ENCODE measurements at regions not wholly inside any gene's neighbourhood (a gene's known extent, or its start where the extent isn't known, plus 50 kb on each side); places are given as distances from the start of the nearest gene placed in this dataset.

DNA sequence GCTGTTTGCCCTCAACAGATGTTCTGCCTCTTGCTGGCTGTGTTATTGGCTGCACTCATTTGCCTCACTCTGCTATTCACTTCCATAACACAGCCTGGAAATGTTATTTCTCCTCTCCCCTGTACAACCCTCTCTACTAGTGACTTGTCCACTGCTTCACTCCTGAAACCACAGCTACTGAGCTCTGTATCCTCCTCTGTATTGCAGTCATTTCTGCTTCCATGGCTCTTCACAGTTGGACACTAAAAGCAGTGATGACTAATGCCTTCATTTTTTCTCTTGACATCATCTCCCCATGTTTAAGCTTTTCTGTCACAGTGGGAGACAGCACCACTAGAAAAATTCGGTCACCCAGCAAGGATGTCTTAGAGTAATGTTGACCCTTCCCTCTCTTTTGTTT, 123.0 kb upstream of the PPP1R2C start:
- Mint-ChIP-seq H3K27ac (no peak overlapping the region), H3K27me3 (no peaks in the 10 kb centered on the region), H3K36me3 (ENCODE audit: insufficient read depth) (no peaks in the 10 kb centered on the region), H3K9me3 (ENCODE audit: low read depth) (no peaks in the 10 kb centered on the region), H3K4me1 (ENCODE audit: low read depth) (peaks cover 5% of the 10 kb centered on the region), H3K4me3 (ENCODE audit: low read depth) (no peak overlapping the region)
- TF ChIP-seq, protein P1, sequence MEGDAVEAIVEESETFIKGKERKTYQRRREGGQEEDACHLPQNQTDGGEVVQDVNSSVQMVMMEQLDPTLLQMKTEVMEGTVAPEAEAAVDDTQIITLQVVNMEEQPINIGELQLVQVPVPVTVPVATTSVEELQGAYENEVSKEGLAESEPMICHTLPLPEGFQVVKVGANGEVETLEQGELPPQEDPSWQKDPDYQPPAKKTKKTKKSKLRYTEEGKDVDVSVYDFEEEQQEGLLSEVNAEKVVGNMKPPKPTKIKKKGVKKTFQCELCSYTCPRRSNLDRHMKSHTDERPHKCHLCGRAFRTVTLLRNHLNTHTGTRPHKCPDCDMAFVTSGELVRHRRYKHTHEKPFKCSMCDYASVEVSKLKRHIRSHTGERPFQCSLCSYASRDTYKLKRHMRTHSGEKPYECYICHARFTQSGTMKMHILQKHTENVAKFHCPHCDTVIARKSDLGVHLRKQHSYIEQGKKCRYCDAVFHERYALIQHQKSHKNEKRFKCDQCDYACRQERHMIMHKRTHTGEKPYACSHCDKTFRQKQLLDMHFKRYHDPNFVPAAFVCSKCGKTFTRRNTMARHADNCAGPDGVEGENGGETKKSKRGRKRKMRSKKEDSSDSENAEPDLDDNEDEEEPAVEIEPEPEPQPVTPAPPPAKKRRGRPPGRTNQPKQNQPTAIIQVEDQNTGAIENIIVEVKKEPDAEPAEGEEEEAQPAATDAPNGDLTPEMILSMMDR (IDR thresholded peaks at IDR 0.05; ENCODE audit: unreplicated experiment): no peak
- DNase-seq (ENCODE audit: low spot score, unreplicated experiment): no peak

DNA sequence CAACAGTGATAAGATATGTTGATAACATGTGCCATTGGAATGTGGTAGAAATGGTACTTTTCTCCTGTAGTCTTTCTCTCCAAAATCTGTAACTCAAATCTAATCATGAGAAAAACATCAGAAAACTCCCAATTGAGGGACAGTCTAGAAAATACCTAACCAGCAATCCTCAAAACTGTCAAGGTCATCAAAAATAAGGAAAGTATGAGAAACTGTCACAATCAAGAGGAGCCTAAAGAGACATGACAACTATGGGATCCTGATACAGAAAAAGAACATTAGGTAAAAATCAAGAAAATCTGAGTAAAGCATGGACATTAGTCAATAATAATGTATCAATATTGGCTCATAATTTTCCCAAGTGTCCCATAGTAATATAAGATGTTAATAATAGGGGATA, 124.5 kb upstream of the PPP1R2C start:
- Mint-ChIP-seq H3K9me3 (ENCODE audit: low read depth) (peaks cover 7% of the 10 kb centered on the region), H3K4me1 (ENCODE audit: low read depth) (peaks cover 5% of the 10 kb centered on the region), H3K36me3 (ENCODE audit: insufficient read depth) (no peaks in the 10 kb centered on the region), H3K27ac (no peak overlapping the region), H3K27me3 (no peaks in the 10 kb centered on the region), H3K4me3 (ENCODE audit: low read depth) (no peak overlapping the region)
- no peak for DNase-seq (ENCODE audit: low spot score, unreplicated experiment)
- TF ChIP-seq, protein P1 (IDR thresholded peaks at IDR 0.05; ENCODE audit: unreplicated experiment): no peak

DNA sequence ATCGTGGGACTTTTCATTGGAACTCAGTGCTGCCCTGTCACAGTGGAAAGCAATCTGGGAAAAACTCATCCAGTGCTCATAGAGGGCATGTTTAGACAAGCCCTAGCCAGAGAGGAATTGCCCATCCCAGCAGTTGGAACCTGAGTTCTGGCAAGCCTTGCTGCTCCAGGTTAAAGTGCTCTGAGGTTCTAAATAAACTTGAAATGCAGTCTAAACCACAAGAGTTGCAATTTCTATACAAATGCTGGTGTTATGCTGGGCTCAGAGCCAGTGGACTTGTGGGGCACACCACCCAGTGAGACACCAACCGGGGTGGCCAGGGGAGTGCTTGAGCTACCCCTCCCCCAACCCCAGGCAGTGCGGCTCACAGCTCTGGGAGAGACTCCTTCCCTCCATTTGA, 142.8 kb upstream of the PPP1R2C start:
- Mint-ChIP-seq H3K36me3 (ENCODE audit: insufficient read depth) (no peaks in the 10 kb centered on the region), H3K27ac (no peak overlapping the region), H3K4me1 (ENCODE audit: low read depth) (no peaks in the 10 kb centered on the region), H3K4me3 (ENCODE audit: low read depth) (no peak overlapping the region), H3K9me3 (ENCODE audit: low read depth) (peaks cover 18% of the 10 kb centered on the region), H3K27me3 (no peaks in the 10 kb centered on the region)
- TF ChIP-seq, protein P1 (IDR thresholded peaks at IDR 0.05; ENCODE audit: unreplicated experiment): no peak
- DNase-seq (ENCODE audit: low spot score, unreplicated experiment): no peak

DNA sequence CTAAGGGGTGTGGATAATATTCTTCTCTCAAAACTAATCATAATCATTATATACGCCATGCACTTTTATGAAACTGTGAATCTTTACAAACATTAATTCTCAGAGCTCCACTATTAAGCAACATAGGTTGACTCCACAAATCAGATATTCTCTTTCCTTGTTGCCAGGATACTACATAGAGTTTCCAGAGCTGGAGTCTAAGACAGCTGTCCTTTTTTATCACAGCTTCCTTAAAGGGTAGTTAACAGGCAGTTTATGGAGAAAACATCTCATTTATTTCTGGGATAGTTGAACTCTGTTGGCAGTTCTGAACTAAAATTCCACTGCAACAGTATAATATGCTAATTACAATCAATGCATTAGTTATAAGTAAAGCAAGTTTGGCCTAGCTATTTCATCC, 152.1 kb upstream of the PPP1R2C start:
- H3K9me3 Mint-ChIP-seq (ENCODE audit: low read depth): no peaks in the 10 kb centered on the region
- no peak overlapping the region for H3K27ac Mint-ChIP-seq
- H3K27me3 Mint-ChIP-seq: no peaks in the 10 kb centered on the region
- peaks cover 11% of the 10 kb centered on the region for H3K4me1 Mint-ChIP-seq (ENCODE audit: low read depth)
- no peaks in the 10 kb centered on the region for H3K36me3 Mint-ChIP-seq (ENCODE audit: insufficient read depth)
- TF ChIP-seq, protein P1 (IDR thresholded peaks at IDR 0.05; ENCODE audit: unreplicated experiment): no peak
- DNase-seq (ENCODE audit: low spot score, unreplicated experiment): no peak
- H3K4me3 Mint-ChIP-seq (ENCODE audit: low read depth): no peak overlapping the region

DNA sequence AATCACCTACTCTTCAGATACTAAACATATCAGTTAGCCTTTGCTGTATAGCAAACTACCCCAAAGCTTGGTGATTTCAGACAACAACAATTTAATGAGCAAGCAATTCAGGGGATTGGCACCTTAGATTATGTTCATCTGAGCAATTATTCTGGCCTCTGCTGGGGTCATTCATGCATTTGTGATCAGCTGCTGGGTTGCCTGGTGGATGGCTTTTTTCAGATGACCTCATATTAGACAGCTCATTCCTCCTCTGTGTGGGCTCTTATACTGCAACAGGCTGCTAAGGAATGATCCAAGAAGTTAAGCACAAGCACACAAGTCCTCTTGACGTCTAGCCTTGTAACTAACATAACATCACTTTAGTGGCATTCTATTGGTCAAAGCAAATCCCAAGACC, 153.0 kb upstream of the PPP1R2C start:
- Mint-ChIP-seq H3K27me3 (no peaks in the 10 kb centered on the region), H3K27ac (no peak overlapping the region), H3K4me3 (ENCODE audit: low read depth) (no peak overlapping the region), H3K9me3 (ENCODE audit: low read depth) (no peaks in the 10 kb centered on the region), H3K36me3 (ENCODE audit: insufficient read depth) (no peaks in the 10 kb centered on the region), H3K4me1 (ENCODE audit: low read depth) (peaks cover 11% of the 10 kb centered on the region)
- TF ChIP-seq, protein P1 (IDR thresholded peaks at IDR 0.05; ENCODE audit: unreplicated experiment): no peak
- no peak for DNase-seq (ENCODE audit: low spot score, unreplicated experiment)

All from progenitor cell of endocrine pancreas (in vitro differentiated cells).